Head of caudate nucleus (tissue), 42 donors: ENCODE measurements at regions not wholly inside any gene's neighbourhood (a gene's known extent, or its start where the extent isn't known, plus 50 kb on each side); places are given as distances from the start of the nearest gene placed in this dataset.

Experiments used
- DNase-seq, 42 donors: peaks; one replicate each; pipeline versions ENCODE4 v3.0.0 to v3.0.0-alpha.2; 2020 to 2021; ENCODE audit warnings: mixed read lengths in 7 of 42
- intact Hi-C: fragments of 100-400 bp; cut with DNase I; formaldehyde crosslinking; loops from one replicate; pipeline ENCODE4 v1.15.0; 2022

DNA sequence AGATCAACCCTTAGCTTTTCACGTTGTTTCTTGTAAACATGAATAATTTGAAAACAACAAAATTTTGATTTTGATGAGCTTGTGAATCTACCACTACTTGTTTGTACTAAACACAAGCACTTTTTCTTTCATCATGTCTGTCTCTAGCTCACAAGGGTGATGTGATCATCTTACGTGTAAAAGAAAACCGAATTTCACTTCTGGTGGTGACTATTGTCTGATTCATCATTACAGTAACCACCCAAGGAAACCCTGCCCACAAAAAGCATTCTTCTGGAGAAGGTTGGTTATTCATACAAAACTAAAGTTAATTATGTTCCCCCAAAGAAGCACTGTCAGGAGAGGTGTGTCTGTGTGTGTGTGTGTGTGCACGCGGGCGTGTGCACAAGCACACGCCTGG, 285.4 kb downstream of the ZNF516 start:
- DNase-seq, result no peak
- intact Hi-C loops, result no loop called here

DNA sequence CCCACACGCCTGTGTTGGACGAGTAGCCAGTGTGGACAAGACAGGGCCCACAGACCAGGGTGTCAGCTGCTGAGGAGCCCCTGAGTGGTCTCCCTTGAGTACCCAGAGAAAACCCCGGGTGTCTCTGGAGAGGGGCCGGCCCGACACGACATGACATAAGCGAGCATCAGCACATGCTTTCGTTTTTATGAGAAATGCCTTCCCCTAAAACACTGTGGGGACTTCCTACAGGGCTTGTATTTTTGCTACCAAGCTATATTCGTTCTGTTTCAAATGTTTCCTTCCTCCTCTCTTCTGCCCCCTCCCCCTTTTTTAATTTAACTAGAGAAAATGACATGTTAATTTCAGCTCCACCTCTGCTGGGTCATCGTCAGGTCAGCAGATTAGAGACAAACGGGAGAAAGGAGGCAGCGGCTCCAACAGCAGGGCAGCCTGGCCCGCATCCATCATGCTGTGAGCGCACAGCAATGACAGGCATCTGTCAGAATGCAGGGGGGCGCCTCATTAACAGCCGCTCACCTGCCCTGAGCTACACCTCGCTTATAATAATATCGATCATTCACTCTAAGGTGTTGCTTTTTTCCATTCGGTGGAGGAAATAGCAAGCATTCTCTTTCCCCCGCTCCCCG, 286.2 kb downstream of the ZNF516 start:
- no peak for DNase-seq
- intact Hi-C loops, result no loop called here

DNA sequence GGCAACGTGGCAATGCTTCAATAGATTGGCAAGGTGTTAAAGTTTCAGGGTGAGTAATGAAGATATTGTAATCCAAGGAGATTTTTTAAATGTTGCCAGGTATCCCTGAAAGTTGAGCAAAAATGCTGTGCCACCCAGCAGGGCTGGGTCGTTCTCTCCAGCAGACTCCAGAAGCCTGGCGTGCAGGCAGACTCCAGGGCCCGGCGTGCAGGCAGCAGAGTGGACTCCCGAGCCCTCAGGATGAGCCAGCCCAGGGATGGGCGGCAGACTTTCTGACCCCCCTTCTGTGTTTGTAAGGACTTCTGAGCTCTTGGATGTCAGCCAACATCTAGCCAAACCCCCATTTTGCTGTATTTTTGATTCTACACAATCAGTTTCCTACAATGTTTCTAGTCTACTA, 289.1 kb downstream of the ZNF516 start:
- no peak for DNase-seq
- intact Hi-C loops, result no loop called here

DNA sequence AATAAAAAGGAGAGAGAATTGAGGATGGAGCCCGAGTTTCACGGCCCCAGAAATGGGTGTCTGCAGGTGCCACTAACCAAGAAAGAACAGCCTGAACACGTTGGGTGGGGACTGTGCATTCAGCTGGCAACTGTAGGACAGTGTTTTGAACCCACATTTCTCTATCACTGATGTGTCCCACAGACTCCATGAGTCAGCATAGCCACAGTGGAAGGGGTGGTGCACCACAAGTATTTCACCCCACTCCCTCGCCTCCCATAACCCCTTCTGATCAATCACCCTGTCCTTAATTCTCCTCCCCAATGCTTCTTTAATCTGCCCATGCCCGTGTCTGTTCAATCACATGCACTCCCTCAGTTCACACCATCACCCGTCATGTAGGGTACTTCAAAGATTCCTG, 291.5 kb downstream of the ZNF516 start:
- intact Hi-C loops, result no loop called here

DNA sequence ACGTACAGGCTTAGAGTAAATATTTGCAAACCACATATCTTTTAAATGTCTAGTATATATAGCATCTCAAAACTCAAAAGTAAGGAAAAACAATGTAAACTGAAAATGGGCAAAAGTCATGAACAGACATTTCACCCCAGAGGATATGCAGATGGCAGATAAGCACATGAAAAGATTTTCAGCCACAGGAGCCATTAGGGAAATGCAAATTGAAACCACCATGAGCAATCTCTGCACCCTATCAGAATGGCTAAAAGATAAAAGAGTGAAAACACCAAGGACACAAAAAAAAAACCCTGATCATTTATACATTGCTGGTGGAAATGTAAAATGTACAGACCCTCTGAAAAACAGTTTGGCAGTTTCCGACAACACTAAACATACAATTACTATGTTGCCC, 292.7 kb downstream of the ZNF516 start:
- DNase-seq, result no peak
- intact Hi-C loops, result no loop called here

More for the DNA sequence above, 291.5 kb downstream of the ZNF516 start:
- no peak for DNase-seq

DNA sequence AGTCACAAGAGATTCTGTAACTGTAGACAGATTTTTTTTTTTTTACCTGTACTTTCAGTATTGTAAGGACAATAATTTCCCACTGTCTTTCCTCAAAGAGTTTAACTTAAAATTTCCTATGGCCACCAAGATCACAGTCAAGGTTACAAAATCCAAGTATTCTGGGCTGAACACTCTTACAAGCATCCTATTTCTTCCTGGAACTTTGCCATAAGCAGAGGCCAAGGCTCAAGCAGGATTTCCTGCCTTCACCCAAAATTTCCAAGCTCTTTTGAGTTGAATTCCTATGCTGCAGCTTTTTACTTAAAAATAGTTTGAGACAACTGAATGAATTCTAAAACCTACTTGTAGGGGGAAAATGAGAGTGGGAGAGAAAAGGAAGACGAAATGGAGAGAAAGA, 299.4 kb downstream of the ZNF516 start:
- intact Hi-C loops, result no loop called here

DNA sequence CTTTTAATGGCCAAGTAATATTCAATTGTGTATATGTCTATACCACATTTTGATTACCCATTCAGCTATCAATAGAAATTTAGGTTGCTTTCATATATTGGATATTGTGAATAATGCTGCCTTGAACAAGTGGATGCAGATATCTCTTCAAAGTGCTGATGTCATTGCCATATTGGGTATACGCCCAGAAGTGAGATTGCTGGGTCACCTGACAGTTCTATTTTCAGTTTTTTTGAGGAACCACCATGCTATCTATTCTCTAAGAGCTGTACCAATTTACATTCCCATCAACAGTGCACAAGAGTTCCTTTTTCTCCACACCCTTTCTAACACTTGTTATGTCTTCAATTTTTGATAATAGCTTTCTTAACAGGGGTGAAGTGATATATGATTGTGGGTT, 306.9 kb downstream of the ZNF516 start:
- intact Hi-C loops, result no loop called here
- no peak for DNase-seq

More for the DNA sequence above, 299.4 kb downstream of the ZNF516 start:
- DNase-seq, result no peak

DNA sequence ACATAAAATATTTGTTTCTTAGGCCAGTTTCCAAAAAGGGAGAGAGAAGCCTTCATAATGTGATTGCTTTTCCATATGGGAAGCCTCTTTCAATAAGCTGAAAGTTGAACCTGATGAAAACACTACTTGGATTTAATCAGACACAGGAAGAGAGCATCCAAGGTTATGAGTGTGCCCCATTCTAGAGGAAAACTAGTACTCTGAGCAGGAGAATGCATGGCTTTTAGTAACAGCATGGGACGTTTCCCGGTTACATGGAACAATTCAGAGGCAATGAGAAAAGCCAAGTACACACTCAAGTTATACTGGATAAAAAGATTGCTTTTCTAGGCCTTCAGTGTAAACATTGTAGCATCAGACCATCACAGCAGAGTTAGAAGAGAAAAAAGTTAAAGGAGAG, 315.8 kb downstream of the ZNF516 start:
- no peak for DNase-seq
- intact Hi-C loops, result no loop called here

DNA sequence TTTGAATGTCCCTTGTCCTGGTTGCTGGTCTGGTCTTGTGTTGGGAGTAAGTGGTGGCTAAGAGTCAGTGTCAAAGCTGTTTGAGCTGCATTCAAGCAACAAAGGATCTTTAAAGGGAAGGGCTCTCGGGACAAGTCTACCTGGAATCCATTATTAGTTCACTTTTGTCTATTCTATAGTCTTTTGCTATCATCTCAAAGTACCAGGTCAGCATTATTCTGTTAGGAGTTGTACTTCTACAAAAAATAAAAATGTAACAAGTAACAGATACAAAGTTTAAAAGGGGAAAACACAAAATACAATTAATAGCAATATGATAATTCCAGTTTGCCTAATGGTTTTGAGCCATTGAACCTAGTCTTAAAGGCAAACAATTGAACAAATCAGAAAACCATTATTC, 317.9 kb downstream of the ZNF516 start:
- no peak for DNase-seq
- intact Hi-C loops, result no loop called here

DNA sequence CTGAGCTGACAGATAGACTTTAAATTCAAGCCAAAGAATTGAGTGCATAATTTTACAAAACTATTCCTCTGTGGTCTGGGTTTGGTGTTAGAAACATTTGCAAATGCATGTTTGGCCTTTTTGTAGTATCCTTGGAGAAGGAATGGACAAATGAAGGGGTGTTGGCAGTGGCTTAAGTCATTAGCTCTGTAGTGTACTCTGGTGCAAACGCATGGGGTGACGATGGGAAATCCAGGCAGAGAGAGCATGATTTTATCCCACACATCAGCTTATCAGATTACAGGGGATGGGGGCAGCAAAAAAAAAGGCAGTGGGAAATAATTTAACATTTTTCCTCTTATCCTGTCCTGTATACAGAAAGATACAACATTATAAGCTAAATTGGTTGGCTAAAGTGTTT, 320.6 kb downstream of the ZNF516 start:
- no peak for DNase-seq
- intact Hi-C loops, result no loop called here

DNA sequence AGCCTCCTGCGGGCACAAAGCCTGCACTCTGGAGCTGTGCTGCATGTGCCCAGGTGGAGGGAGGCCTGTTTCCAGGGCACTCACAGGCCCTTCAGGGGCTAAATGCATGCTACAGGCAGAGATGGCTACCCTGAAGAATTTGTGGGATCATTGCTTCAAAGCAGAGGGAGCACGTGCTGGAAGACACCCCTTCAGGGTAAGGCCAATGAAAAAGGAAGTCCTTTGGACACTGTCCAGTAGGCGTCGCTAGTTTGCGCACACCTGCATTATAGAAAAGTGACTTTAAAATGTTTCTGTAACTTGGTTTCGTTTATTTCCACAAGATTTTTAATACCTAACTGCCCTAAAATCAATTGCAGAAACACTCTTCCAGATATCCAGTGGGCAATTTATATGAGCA, 325.3 kb downstream of the ZNF516 start:
- intact Hi-C loops, result no loop called here
- no peak for DNase-seq

DNA sequence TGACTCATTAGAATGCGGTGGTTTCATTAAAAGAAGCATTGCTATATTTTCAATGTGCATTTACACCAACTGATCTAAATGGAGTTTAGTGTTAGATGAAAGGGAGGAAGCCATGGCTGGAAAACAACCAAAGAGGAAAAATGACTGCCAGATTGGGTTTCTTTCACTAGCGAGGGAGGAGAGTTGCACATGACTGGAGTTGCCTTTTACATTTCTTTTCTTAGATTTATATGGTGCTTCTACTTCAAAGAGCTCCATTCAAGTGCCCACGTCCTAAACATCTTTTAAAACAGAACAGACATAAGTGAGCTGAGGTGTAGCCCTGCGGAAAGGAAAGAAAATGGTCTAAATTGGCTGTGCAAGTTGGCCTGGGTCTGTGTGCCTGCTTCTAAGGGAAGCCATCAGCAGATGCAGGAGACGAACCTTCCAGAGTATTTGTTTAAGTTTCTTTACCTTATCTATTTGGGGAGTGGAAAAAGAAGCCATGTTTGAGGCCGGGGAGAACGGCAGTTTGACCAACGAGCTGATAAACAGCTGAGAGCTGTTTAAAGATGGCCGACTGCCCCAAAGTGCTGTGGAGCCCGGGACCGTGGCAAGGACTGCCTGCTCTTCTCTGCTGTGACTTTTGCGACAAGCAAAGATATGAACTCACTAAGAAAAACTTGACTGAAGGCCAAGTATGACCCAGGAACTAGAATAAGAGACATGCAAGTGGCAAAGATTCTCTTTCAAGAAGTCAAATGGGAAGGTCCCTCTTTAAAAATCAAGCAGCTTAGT, 327.0 kb downstream of the ZNF516 start:
- no peak for DNase-seq
- intact Hi-C loops, result no loop called here

DNA sequence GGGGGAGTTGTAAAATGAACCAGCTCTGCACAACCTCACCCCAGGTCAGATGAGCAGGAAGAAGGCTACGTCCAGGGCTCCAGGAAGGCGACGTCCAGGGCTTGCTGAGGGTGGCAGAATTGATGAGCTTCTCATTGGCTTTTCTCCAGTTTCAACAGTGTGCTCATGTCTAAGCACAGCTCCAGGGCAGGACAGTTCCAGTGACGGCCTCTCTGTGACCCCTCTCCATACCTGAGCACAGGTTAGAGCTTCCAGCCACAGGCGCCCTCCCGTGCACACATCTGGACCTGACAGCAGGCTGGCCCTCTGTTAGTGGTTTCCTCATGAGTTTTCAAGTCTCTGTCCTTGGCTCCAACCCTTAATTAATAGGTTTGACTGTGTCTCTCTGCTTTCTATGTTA, 327.6 kb downstream of the ZNF516 start:
- intact Hi-C loops, result no loop called here
- no peak for DNase-seq

DNA sequence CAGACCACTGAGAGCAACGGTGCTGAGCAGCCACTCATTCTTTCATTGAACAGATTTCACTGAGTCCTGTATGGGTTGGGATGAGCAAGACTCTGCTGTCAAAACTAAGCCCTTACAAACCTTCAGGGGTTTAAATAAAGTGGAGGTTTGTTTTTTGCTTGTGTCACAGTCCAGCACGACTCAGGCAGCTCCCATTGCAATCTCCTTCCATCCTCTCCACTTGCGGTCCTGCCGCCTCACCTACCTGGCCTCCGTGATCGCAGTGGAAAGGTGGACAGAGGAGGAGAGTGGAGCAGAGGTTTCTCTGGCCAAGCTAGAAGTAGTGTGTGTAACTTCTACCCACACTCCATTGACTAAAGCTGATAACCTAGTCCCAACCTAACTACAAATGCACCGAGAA, 332.2 kb downstream of the ZNF516 start:
- intact Hi-C loops, result no loop called here
- no peak for DNase-seq

DNA sequence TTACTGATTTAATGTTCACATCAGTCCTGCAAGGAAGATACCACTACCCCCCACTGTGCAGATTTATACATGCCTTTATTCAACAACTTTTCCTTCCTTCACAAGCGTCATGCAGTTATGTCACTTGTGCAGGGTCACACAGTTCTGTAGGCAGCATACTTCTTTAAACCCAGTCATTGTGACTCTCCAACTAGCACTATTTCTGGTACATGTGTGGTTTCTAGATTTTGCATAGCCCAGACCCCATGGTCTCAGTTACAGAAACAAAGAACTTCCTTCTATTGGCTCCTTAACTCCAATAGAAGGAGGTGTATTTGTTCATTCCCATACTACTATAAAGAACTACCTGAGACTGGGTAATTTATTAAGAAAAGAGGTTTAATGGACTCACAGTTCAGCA, 333.1 kb downstream of the ZNF516 start:
- DNase-seq, result no peak
- intact Hi-C loops, result no loop called here

DNA sequence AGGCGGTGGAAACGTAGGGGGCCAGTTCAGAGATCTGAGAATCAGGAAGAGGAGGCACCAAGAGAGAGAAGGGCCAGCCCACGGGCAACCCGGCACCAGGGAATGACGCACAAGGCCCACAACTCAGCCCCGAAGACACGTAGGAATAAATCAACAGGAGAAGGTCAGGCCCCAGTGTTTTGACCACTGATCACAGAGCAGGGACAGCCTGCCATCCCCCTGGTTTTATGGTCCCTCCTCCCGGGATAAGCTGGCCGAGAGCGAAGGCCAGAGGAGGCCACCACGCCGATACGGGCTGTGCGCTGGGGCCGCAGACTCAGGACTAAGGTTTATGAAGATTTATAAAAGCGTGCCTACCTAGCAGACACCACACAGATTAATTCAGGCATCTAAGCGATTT, 341.4 kb downstream of the ZNF516 start:
- intact Hi-C loops, result no loop called here
- no peak for DNase-seq

DNA sequence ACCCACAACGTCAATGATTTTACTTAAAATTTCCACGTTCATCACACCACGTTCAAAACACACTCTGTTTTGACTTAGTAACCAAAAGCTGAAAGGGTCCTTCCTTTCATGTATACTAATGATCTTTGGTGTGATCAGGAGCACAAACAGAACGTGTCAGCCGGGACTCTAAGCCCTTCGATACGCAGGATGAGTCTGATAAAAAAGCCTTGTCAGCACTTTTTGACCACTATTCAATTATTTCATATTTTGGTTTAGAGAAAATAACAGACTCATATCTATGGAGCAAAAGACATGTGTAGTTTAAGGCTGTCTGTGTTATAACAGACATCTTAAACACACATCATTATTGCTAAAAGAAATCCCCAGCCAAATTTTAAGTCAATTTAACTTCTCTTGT, 345.3 kb downstream of the ZNF516 start:
- intact Hi-C loops, result no loop called here
- DNase-seq, result no peak

DNA sequence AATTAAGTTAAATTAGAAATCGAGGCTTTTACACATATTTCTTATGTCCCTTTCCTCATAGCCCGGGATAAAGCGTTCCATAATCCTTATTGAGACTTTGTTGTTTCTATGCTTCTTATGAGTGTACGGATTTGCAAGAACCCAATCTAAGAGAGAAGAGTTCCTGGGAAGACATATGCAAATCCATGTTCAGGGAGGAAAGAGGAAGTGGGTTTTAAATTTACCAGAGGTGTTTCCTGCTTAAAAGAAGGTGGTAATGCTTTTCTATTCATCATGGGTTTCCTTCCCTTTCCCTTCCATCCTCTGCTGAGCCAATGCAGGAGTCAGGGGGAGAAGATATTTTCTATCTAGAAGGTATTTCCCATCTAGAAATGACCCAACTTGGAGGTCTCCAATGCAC, 345.8 kb downstream of the ZNF516 start:
- intact Hi-C loops, result no loop called here
- no peak for DNase-seq

DNA sequence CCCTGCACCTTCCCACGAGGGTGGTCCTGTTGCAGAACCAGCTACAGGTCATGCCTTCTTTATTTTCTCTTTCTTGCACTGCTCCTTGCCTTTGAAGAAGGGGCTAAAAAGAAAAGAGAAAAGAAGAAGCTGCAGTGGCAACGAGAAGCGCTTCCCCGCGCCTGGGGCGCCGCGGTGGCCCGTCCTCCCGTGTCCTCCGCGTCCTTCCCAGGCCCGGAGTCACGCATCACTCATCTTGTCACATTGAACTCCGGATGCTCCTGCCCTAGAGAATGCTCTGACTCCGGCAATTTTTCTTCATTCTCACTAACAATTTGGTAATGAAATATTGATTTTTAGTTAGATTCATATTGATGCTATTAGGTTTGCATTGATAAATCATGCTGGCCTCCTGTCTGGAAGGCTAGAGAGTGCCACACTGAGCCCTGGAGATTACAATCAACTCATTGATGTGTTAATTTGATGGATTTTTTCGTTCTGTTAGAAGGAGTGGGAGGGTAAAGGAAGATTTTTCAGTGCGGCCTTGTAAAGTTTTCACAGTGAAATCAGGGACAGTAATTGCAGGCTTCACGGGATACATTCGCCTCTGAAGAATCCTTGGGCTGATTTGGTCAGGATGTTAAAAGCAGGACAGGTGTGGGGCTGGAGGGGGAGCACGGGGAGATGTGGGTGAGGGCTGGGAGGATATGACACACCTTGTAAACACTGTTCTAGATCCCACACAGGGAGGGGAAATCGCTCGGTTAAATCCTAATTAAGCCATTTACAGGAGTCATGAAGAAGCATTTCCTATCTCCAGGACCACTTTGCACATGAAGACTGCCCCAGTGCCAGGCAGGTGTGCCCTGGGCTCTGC, 349.3 kb downstream of the ZNF516 start:
- DNase-seq, result no peak
- intact Hi-C loops, result no loop called here

DNA sequence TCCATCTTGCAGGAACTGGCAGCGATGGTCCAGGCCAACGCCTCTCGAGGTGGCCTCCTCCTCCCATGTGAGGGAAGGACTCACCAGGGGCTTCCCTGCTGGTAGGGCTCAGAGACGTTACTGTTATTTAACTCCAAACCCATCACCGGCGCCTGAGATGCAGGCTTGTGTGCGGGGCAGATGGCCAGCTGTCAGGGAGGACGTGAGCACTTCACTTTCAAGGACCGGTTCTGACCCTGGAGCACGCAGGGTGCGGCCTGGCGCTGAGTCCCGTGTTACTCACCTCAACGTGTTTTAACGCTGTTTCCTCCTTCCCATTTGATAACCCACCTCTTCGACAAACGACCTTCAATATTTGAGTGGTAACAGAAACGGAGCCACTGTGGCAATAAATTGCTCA, 350.2 kb downstream of the ZNF516 start:
- intact Hi-C loops, result no loop called here
- no peak for DNase-seq
